WI38 (cell line): ENCODE measurements at regions not wholly inside any gene's neighbourhood (a gene's known extent, or its start where the extent isn't known, plus 50 kb on each side); places are given as distances from the start of the nearest gene placed in this dataset.
"Not testable (repeated sequence)": the region's sequence is repeated elsewhere in the genome, so short reads cannot be mapped to it uniquely, and the experiment has no call there.

ENCODE experiments used
- H3K4me3 ChIP-seq: 2 replicates; pipeline ENCODE4 v1.5.1; 2011; ENCODE audit warnings: low read depth, mild to moderate bottlenecking, control low read depth, low read length
- CTCF ChIP-seq: IDR thresholded peaks from 2 replicates; pipeline ENCODE4 v1.5.1; 2012; ENCODE audit warnings: low read depth, mild to moderate bottlenecking, control low read depth, low read length

- TF ChIP-seq CTCF: no peak
- H3K4me3 ChIP-seq: no peak overlapping the region
These were observed 85.8 kb downstream of the FOXF2 start for GRCh38 chr6:1475174-1475573.

- H3K4me3 ChIP-seq: no peak overlapping the region
- TF ChIP-seq CTCF: no peak; the same call in 1 of the 2 replicates
These were observed 88.2 kb downstream of the FOXF2 start for GRCh38 chr6:1477432-1478090.

- not testable (repeated sequence) for H3K4me3 ChIP-seq
These were observed 88.9 kb downstream of the FOXF2 start for GRCh38 chr6:1478163-1478826.

- no peak overlapping the region for H3K4me3 ChIP-seq
- TF ChIP-seq CTCF: 0 out of 2 replicates have a peak, but pooled peaks have one; percentile 17
These were observed 89.7 kb downstream of the FOXF2 start for GRCh38 chr6:1479095-1479494.

- H3K4me3 ChIP-seq: no peak overlapping the region
- no peak for TF ChIP-seq CTCF
These were observed 90.3 kb downstream of the FOXF2 start for GRCh38 chr6:1479601-1480221.

- no peak overlapping the region for H3K4me3 ChIP-seq
- TF ChIP-seq CTCF: no peak
These were observed 91.9 kb downstream of the FOXF2 start for GRCh38 chr6:1481286-1481685.

GRCh38 chr6:1482381-1483166 lies 93.2 kb downstream of the FOXF2 start:
- no peak for TF ChIP-seq CTCF
- H3K4me3 ChIP-seq: no peak overlapping the region
